A549 (cell line): ENCODE measurements at regions not wholly inside any gene's neighbourhood (a gene's known extent, or its start where the extent isn't known, plus 50 kb on each side); places are given as distances from the start of the nearest gene placed in this dataset.
"Not testable (repeated sequence)": the region's sequence is repeated elsewhere in the genome, so short reads cannot be mapped to it uniquely, and the experiment has no call there.

Source experiments
- ATAC-seq, 2 experiments: fragments of 200-7000 bp in 1 of 2; fragments of >200 bp in 1 of 2; cut with Nextera tagmentation in 1 of 2; cut with Tn5 transposase in 1 of 2; 3 replicates each; pipeline versions ENCODE4 v1.8.0 to v1.9.1; 2018 to 2020; ENCODE audit warnings: mild to moderate bottlenecking in 1 of 2, moderate library complexity in 1 of 2
- CTCF ChIA-PET: fragments of 300-600 bp; sonication (Branson Sonifier 250); formaldehyde crosslinking; extraction: SDS; loops from one replicate; lab custom pipeline; 2021; ENCODE audit warnings: antibody characterized with exemption, inconsistent platforms; lab: Yijun Ruan, JAX
- POLR2A ChIA-PET: fragments of 350-600 bp; formaldehyde crosslinking; extraction: SDS; loops from one replicate; lab custom pipeline; 2021; ENCODE audit warnings: antibody characterized with exemption, inconsistent platforms; lab: Yijun Ruan, JAX
- DNase-seq, 2 experiments: peaks; one replicate each; pipeline versions ENCODE4 v3.0.0 to v3.0.0-alpha.2; 2011 to 2016; ENCODE audit warnings: low read depth in 1 of 2, low spot score in 1 of 2
- FAIRE-seq: peaks from 2 replicates; lab custom pipeline; 2011; peaks lifted over from hg19 to GRCh38; lab: Jason Lieb, UNC
- H3K27ac ChIP-seq, 2 experiments: fragments of >200 bp; sonication (Bioruptor Twin); formaldehyde crosslinking; 3 replicates each; pipeline ENCODE4 v1.5.1; 2016 to 2017
- H3K4me1 ChIP-seq: fragments of >200 bp; sonication (Bioruptor Twin); formaldehyde crosslinking; 3 replicates; pipeline ENCODE4 v1.6.1; 2016
- H3K4me2 ChIP-seq: fragments of >200 bp; sonication (Bioruptor Twin); formaldehyde crosslinking; 3 replicates; pipeline ENCODE4 v1.6.1; 2016
- H3K4me3 ChIP-seq: fragments of >200 bp; sonication (Bioruptor Twin); formaldehyde crosslinking; 3 replicates; pipeline ENCODE4 v1.5.1; 2016
- H3K9me3 ChIP-seq: fragments of >200 bp; sonication (Bioruptor Twin); formaldehyde crosslinking; 3 replicates; pipeline ENCODE4 v1.6.1; 2016
- EHF ChIP-seq: fragments of 250-450 bp; sonication (Bioruptor Pico); IDR thresholded peaks from 2 replicates; pipeline ENCODE4 v1.5.0; 2020; ENCODE audit warnings: mild to moderate bottlenecking
- EHMT2 ChIP-seq: fragments of 200-600 bp; sonication (generic); IDR thresholded peaks from 2 replicates; pipeline ENCODE4 v1.6.1; 2016; ENCODE audit warnings: antibody characterized with exemption, low read depth, mild to moderate bottlenecking, moderate library complexity
- FOSB ChIP-seq: fragments of 250-450 bp; sonication (Bioruptor Pico); IDR thresholded peaks from 2 replicates; pipeline ENCODE4 v1.5.0; 2020; ENCODE audit warnings: mild to moderate bottlenecking, moderate library complexity
- FOXS1 ChIP-seq: fragments of 250-450 bp; sonication (Bioruptor Pico); IDR thresholded peaks from 2 replicates; pipeline ENCODE4 v1.5.0; 2020; ENCODE audit warnings: mild to moderate bottlenecking, moderate library complexity
- GATA3 ChIP-seq: IDR thresholded peaks from 2 replicates; pipeline ENCODE4 v1.6.1; 2012; ENCODE audit warnings: borderline replicate concordance
- HOXB5 ChIP-seq: fragments of 250-450 bp; sonication (Bioruptor Pico); IDR thresholded peaks from 2 replicates; pipeline ENCODE4 v1.5.0; 2020; ENCODE audit warnings: mild to moderate bottlenecking, moderate library complexity
- JUNB ChIP-seq: fragments of >200 bp; sonication (Bioruptor Twin); formaldehyde crosslinking; IDR thresholded peaks from 2 replicates; pipeline ENCODE4 v1.6.1; 2016
- KDM1A ChIP-seq: fragments of 200-600 bp; sonication (generic); IDR thresholded peaks from 2 replicates; pipeline ENCODE4 v1.6.1; 2016; ENCODE audit warnings: low read depth, mild to moderate bottlenecking
- NFE2L2 ChIP-seq: fragments of 150-350 bp; conservative IDR thresholded peaks from 2 replicates; pipeline ENCODE4 v1.6.1; 2014; ENCODE audit warnings: low read length
- PHF8 ChIP-seq: fragments of 200-600 bp; sonication (generic); IDR thresholded peaks from 2 replicates; pipeline ENCODE4 v1.6.1; 2016; ENCODE audit warnings: low read depth, mild to moderate bottlenecking, antibody characterized with exemption, moderate library complexity, borderline replicate concordance
- POLR2A ChIP-seq: IDR thresholded peaks from 2 replicates; pipeline ENCODE4 v1.6.1; 2012; ENCODE audit warnings: mild to moderate bottlenecking, low read length
- RAD21 ChIP-seq, 2 experiments: fragments of >200 bp in 1 of 2; sonication (Bioruptor Twin) in 1 of 2; formaldehyde crosslinking in 1 of 2; IDR thresholded peaks in 1 of 2; conservative IDR thresholded peaks in 1 of 2; 2 replicates in 1 of 2; 3 replicates in 1 of 2; pipeline ENCODE4 v1.6.1; 2012 to 2018; ENCODE audit warnings: inconsistent platforms in 1 of 2
- RCOR1 ChIP-seq: fragments of 150-350 bp; IDR thresholded peaks from 2 replicates; pipeline ENCODE4 v1.6.1; 2014; ENCODE audit warnings: antibody characterized with exemption, low read length, low read depth
- RFX5 ChIP-seq: fragments of 450-650 bp; IDR thresholded peaks from 2 replicates; pipeline ENCODE4 v1.7.1; 2014; ENCODE audit warnings: antibody characterized with exemption, mild to moderate bottlenecking, moderate library complexity
- RNF2 ChIP-seq: fragments of 200-600 bp; sonication (generic); IDR thresholded peaks from 2 replicates; pipeline ENCODE4 v1.6.1; 2016; ENCODE audit warnings: low read depth, mild to moderate bottlenecking, antibody characterized with exemption, moderate library complexity, borderline replicate concordance
- SMC3 ChIP-seq: fragments of >200 bp; sonication (Bioruptor Twin); formaldehyde crosslinking; IDR thresholded peaks from 3 replicates; pipeline ENCODE4 v1.6.1; 2018; ENCODE audit warnings: inconsistent platforms
- SREBF2 ChIP-seq: fragments of 450-650 bp; IDR thresholded peaks from 2 replicates; pipeline ENCODE4 v1.6.1; 2014; ENCODE audit warnings: mild to moderate bottlenecking, moderate library complexity
- TFCP2L1 ChIP-seq: fragments of 250-450 bp; sonication (Bioruptor Pico); IDR thresholded peaks from 2 replicates; pipeline ENCODE4 v1.5.0; 2021; ENCODE audit warnings: mild to moderate bottlenecking
- TP53 ChIP-seq: fragments of 250-450 bp; sonication (Bioruptor Pico); IDR thresholded peaks from 2 replicates; pipeline ENCODE4 v1.5.0; 2021; ENCODE audit warnings: mild to moderate bottlenecking, moderate library complexity
- ZFP36 ChIP-seq: fragments of 450-650 bp; IDR thresholded peaks from 2 replicates; pipeline ENCODE4 v1.6.1; 2014; ENCODE audit warnings: borderline replicate concordance; ENCODE audit not compliant: partially characterized antibody
- ZNF302 ChIP-seq: fragments of 250-450 bp; sonication (Bioruptor Pico); IDR thresholded peaks from 2 replicates; pipeline ENCODE4 v1.9.0; 2021; ENCODE audit warnings: inconsistent platforms, mild to moderate bottlenecking, moderate library complexity
- WGBS: methylation state at CpG from one replicate; pipeline ENCODE4 v1.1.6; 2017; ENCODE audit errors: missing lambda C conversion rate; 5-methylcytosine and 5-hydroxymethylcytosine counted together
- TF ChIP-seq, protein P1 (sequence below): fragments of 250-450 bp; sonication (Bioruptor Pico); IDR thresholded peaks from 2 replicates; pipeline ENCODE4 v1.5.0; 2020; ENCODE audit warnings: low read depth, mild to moderate bottlenecking, moderate library complexity
- TF ChIP-seq, protein P2 (sequence below): fragments of >200 bp; sonication (Bioruptor Twin); formaldehyde crosslinking; IDR thresholded peaks from 3 replicates; pipeline ENCODE4 v1.6.1; 2016
- TF ChIP-seq, protein P3 (sequence below): IDR thresholded peaks from 2 replicates; pipeline ENCODE4 v1.6.1; 2012

DNA sequence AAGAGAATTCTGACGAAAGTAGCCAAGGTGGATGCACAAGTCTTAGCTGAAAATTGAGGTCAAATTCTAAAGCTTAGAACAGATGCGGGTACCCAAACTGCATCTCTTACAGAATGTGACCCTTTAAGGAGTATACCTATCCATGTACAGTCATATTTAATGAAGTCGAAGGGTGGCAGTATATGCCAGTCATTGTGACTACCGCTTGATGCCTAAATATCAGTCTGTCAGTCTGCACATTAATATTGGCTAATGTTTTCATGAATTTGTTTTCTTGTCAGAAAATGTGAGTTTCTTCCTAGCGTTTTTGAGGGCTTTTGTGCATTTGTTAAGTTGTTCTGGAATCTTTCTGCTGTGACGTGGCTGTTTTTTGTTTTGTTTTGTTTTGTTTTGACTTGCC is 264.5 kb upstream of the ELAVL2 start:
- TF ChIP-seq, protein P1, sequence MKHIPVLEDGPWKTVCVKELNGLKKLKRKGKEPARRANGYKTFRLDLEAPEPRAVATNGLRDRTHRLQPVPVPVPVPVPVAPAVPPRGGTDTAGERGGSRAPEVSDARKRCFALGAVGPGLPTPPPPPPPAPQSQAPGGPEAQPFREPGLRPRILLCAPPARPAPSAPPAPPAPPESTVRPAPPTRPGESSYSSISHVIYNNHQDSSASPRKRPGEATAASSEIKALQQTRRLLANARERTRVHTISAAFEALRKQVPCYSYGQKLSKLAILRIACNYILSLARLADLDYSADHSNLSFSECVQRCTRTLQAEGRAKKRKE (CRISPR knock-in tag): no peak
- TF ChIP-seq KDM1A: no peak
- TF ChIP-seq FOSB (CRISPR knock-in tag): no peak
- TF ChIP-seq NFE2L2: peak; percentile 68
- 25% methylated on average over 6 of the region's 6 CpGs for WGBS
- Histone ChIP-seq H3K9me3 (0 out of 3 replicates have a peak, but pooled peaks cover 4% of the 10 kb centered on the region), H3K4me2 (no peak overlapping the region), H3K27ac (no peak overlapping the region), H3K4me1 (no peaks in the 10 kb centered on the region), H3K4me3 (no peak overlapping the region)
- ATAC-seq (no peak), FAIRE-seq (no peak), DNase-seq (no peak)
- ChIA-PET POLR2A (no interaction called here), CTCF (no interaction called here)

DNA sequence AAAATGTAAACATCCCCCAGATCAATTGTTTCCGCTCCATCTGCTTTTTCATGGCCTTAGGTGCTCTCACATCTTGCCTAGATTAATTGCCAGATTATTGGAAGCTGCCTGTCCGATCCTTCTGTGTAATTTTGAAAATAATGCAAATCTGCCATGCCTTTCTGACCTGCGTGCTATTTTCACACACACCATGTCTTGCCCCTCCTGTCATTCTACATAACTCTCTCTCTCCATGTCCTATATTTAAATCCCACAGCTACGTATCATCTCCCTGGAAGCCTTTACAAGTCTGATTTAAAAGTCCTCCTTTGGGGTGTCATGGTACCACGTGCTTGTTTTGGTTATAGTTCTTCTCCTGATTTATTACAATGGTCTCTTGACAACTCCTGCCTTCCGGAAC is 247.6 kb upstream of the ELAVL2 start:
- H3K9me3 ChIP-seq: 0 out of 3 replicates have a peak, but pooled peaks cover 2% of the 10 kb centered on the region
- no peaks in the 10 kb centered on the region for H3K4me1 ChIP-seq
- TF ChIP-seq SMC3 (no peak), RCOR1 (no peak), SREBF2 (no peak)
- 12% methylated on average over 6 of the region's 6 CpGs for WGBS
- POLR2A ChIA-PET: no interaction called here
- FAIRE-seq (no peak), ATAC-seq (no peak), DNase-seq (no peak)
- no peak overlapping the region for H3K4me2 ChIP-seq
- CTCF ChIA-PET: interaction anchor here (0.6 kb wide), 1 partner anchor 57 kb away, joined by 3 read pairs; no protein-coding TSS in a partner anchor
- no peak overlapping the region for H3K4me3 ChIP-seq
- no peak overlapping the region for H3K27ac ChIP-seq

DNA sequence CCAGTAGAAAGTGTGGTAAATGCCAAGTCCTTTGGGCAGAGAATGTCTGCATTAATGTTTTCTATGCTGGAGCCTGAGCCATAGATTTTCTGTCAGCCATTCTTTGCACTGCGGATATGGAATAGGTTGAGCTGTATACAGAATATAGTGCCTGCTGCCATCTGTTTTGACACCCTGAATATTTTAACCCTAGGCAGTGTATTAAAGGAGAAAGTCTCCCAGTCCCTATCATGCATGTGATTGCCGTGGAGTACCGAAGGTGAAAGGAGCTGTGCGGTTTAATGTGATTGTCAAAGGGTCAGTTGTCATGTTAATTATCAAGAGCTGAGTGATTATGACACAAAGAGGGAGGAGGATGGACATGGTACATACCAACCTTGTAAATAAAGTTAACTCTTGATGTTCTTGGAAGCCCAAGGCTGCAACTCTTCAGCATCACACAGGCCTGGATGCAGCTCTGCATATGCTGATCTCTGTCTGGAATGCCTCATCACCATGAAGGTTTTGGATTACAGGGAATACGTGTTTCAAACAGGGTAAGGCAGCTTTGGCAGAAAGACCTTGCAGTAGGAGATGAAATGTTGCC is 247.1 kb upstream of the ELAVL2 start:
- ChIA-PET CTCF (interaction anchor here (0.6 kb wide), 1 partner anchor 57 kb away, joined by 3 read pairs; no protein-coding TSS in a partner anchor), POLR2A (no interaction called here)
- FAIRE-seq (no peak), ATAC-seq (no peak), DNase-seq (no peak)
- H3K27ac ChIP-seq: no peak overlapping the region
- TF ChIP-seq GATA3 (no peak), FOXS1 (CRISPR knock-in tag) (no peak), JUNB (no peak), TP53 (CRISPR knock-in tag) (no peak), EHMT2 (no peak)
- H3K9me3 ChIP-seq: no peaks in the 10 kb centered on the region
- no peaks in the 10 kb centered on the region for H3K4me1 ChIP-seq
- WGBS: 50% methylated on average over 5 of the region's 5 CpGs
- H3K4me3 ChIP-seq: no peak overlapping the region
- no peak overlapping the region for H3K4me2 ChIP-seq

DNA sequence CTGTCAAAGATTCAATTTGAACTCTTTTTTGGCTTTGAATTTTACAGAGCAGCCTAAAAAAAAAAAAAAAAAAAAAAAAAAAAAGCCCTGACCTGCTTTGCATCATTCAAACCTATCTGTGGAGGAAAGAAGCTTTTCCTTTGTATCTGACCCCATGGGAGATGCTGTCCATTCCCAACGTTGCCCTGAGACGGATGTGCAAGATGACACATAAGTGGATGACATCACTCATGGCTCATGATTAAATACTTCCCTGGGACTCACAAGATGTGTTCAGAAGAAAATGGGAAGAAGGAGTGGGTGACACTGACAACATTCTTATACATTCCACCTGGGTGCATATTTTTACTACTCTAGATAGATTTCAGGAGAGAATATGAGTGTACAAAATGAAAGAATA is 245.7 kb upstream of the ELAVL2 start:
- POLR2A ChIA-PET: no interaction called here
- no peak for ATAC-seq
- no peak overlapping the region for H3K27ac ChIP-seq
- no peak for FAIRE-seq
- TF ChIP-seq, protein P2, sequence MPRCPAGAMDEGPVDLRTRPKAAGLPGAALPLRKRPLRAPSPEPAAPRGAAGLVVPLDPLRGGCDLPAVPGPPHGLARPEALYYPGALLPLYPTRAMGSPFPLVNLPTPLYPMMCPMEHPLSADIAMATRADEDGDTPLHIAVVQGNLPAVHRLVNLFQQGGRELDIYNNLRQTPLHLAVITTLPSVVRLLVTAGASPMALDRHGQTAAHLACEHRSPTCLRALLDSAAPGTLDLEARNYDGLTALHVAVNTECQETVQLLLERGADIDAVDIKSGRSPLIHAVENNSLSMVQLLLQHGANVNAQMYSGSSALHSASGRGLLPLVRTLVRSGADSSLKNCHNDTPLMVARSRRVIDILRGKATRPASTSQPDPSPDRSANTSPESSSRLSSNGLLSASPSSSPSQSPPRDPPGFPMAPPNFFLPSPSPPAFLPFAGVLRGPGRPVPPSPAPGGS: no peak
- TF ChIP-seq HOXB5: no peak
- no peak for TF ChIP-seq RFX5
- TF ChIP-seq, all 56 proteins: peak for 0
- WGBS: 2% methylated on average over 2 of the region's 2 CpGs
- CTCF ChIA-PET: no interaction called here
- H3K4me1 ChIP-seq: no peaks in the 10 kb centered on the region
- H3K9me3 ChIP-seq: no peaks in the 10 kb centered on the region
- DNase-seq: peak in 1 of 2 experiments; percentile 2
- H3K4me2 ChIP-seq: no peak overlapping the region
- no peak overlapping the region for H3K4me3 ChIP-seq

DNA sequence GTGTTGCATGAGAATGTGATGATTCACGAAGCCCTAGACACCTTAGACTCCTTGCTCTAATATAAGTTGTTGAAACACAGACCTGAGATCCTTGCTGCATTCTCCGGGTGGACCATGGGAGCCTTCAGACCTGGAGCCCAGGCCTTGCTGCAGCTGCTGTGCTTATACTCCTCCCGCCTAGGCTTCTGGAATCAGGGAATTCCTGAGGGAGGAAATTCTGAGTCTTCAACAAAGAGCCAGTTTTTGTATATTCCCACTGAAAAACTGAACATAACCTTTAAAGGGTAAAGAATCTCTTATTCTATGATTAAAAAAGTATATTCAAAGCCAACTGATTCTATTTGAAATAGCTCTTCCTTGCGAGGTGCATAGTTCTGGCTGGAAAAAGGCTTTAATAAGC is 245.1 kb upstream of the ELAVL2 start:
- ChIA-PET CTCF (no interaction called here), POLR2A (no interaction called here)
- H3K4me1 ChIP-seq: no peaks in the 10 kb centered on the region
- 14% methylated on average over 4 of the region's 4 CpGs for WGBS
- no peak overlapping the region for H3K4me3 ChIP-seq
- H3K4me2 ChIP-seq: no peak overlapping the region
- no peak for DNase-seq
- no peak for FAIRE-seq
- H3K9me3 ChIP-seq: no peaks in the 10 kb centered on the region
- TF ChIP-seq POLR2A: no peak
- TF ChIP-seq RCOR1: no peak
- no peak for TF ChIP-seq ZFP36
- TF ChIP-seq, protein P3, sequence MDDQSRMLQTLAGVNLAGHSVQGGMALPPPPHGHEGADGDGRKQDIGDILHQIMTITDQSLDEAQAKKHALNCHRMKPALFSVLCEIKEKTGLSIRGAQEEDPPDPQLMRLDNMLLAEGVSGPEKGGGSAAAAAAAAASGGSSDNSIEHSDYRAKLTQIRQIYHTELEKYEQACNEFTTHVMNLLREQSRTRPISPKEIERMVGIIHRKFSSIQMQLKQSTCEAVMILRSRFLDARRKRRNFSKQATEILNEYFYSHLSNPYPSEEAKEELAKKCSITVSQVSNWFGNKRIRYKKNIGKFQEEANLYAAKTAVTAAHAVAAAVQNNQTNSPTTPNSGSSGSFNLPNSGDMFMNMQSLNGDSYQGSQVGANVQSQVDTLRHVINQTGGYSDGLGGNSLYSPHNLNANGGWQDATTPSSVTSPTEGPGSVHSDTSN: no peak
- no peak for TF ChIP-seq TFCP2L1
- no peak for TF ChIP-seq RAD21 (conservative IDR thresholded peaks at IDR 0.05 in 1 of 2, IDR thresholded peaks at IDR 0.05 in 1 of 2)
- TF ChIP-seq RNF2: no peak
- no peak for TF ChIP-seq EHF (CRISPR knock-in tag)
- no peak for TF ChIP-seq SMC3
- no peak for TF ChIP-seq PHF8
- no peak for TF ChIP-seq ZNF302
- ATAC-seq: no peak
- no peak overlapping the region for H3K27ac ChIP-seq

DNA sequence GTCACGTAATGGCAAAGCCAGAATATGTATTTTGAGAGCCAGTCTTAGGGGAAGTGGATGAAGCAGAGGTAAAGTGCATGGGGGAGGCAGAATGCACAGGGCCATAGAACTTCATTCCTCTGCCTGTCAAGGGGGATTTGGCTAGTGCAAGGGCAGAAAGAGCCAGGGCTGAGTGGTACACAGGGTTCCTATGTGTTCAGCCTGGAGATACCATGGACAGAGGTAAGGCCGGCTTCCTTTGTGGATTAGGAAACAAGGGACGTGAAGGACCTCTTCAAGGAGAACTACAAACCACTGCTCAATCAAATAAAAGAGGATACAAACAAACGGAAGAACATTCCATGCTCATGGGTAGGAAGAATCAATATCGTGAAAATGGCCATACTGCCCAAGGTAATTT is 241.1 kb upstream of the ELAVL2 start:
- H3K4me1 ChIP-seq, H3K4me2 ChIP-seq, H3K27ac ChIP-seq, FAIRE-seq, ATAC-seq, CTCF ChIA-PET, H3K9me3 ChIP-seq, POLR2A ChIA-PET, H3K4me3 ChIP-seq, DNase-seq: not testable (repeated sequence)
- 3% methylated on average over 5 of the region's 5 CpGs for WGBS
